D341Med (cell line): ENCODE measurements at regions not wholly inside any gene's neighbourhood (a gene's known extent, or its start where the extent isn't known, plus 50 kb on each side); places are given as distances from the start of the nearest gene placed in this dataset.
"Not testable (repeated sequence)": the region's sequence is repeated elsewhere in the genome, so short reads cannot be mapped to it uniquely, and the experiment has no call there.

Experiments
- DNase-seq: peaks from one replicate; pipeline ENCODE4 v3.0.0; 2012; ENCODE audit warnings: low spot score

DNA sequence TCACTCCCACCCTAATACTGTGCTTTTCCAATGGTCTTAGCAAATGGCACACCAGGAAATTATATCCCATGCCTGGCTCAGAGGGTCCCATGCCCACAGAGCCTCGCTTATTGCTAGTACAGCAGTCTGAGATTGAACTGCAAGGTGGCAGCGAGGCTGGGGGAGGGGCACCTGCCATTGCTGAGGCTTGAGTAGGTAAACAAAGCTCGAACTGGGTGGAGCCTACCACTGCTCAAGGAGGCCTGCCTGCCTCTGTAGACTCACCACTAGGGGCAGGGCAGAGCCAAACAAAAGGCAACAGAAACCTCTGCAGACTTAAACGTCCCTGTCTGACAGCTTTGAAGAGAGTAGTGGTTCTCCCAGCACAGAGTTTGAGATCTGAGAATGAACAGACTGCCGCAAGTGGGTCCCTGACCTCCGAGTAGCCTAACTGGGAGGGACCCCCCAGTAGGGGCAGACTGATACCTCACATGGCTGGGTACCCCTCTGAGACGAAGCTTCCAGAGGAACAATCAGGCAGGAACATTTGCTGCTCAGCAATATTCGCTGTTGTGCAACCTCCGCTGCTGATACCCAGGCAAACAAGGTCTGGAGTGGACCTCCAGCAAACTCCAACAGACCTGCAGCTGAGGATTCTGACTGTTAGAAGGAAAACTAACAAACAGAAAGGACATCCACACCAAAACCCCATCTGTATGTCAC is 150.7 kb upstream of the FOXA2 start:
- DNase-seq: not testable (repeated sequence)

GRCh38 chr20:22740829-22741228 is 156.5 kb upstream of the FOXA2 start:
- no peak for DNase-seq

- DNase-seq: no peak
Observed at GRCh38 chr20:22744341-22745193, 160.2 kb upstream of the FOXA2 start.

- DNase-seq: no peak
Observed at GRCh38 chr20:22745194-22745500, 160.8 kb upstream of the FOXA2 start.

DNA sequence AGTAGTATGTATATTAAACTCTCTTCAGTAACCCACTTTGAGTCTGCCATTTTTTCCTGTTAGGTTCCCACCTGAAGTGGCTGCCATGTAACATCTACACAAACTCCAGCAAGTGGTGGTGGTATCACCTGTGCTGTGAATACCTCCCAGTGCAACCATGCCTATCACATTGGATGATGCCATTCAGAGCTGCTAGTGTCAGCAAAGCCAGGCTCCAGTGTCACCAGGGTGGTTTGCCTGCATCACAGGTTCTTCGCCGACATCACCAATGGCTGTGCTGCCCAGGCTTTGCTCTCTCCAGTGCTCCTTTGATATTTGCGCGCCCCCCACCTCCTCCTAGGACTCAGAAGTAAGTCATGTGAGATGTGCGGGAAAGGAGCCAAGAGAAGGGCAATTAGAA is 162.6 kb upstream of the FOXA2 start:
- no peak for DNase-seq

- no peak for DNase-seq
Observed at GRCh38 chr20:22752324-22752723, 168.0 kb upstream of the FOXA2 start.

- DNase-seq: no peak
Observed at GRCh38 chr20:22757424-22758183, 173.2 kb upstream of the FOXA2 start.

DNA sequence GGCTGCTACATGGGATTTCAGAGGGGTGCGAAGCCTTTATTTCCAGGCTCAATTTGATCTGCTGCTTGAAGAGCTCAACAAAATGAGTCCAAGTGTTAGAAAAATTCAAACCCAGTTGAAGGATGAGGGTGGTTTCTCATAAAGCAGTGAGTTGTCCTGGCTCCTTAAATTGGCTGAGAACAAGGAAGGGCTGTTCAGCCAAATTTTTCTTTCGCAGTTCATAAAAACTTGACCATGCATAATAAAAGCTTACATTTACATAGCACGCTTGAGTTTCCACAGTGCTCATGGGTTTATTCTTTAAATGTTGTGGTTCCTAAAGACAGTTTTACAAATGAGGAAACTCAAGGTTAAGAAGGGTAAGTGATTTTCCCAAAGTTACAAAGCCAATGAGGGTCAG is 174.4 kb upstream of the FOXA2 start:
- DNase-seq: no peak

- DNase-seq: no peak
Observed at GRCh38 chr20:22762576-22763256, 178.3 kb upstream of the FOXA2 start.

- no peak for DNase-seq
Observed at GRCh38 chr20:22763257-22763906, 179.0 kb upstream of the FOXA2 start.

- DNase-seq: no peak
Observed at GRCh38 chr20:22768266-22769178, 184.2 kb upstream of the FOXA2 start.

DNA sequence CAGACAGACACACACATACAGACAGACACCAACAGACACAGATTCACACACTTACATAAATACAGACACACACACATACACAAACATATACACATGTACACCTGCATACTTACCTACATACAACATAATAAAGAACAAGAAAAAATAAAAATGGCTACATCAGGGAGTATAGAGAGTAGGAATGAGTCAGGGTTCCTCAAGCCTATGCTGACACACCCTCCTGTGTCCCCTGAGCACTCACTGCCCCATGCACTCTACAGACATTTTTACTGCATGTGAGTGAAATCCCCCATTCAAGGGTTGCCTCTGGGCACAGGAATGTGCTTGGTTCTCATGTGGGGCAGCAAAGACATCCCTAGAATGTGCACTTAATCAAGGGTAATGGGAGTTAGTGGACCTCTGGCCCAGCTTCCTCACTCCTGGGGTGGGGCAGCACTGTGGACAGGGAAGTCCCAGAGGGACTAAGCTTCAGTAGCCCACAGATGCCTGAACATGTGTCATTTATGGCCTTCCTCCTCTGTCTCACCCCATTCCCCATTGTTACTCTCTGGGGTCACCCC is 185.9 kb upstream of the FOXA2 start:
- no peak for DNase-seq

DNA sequence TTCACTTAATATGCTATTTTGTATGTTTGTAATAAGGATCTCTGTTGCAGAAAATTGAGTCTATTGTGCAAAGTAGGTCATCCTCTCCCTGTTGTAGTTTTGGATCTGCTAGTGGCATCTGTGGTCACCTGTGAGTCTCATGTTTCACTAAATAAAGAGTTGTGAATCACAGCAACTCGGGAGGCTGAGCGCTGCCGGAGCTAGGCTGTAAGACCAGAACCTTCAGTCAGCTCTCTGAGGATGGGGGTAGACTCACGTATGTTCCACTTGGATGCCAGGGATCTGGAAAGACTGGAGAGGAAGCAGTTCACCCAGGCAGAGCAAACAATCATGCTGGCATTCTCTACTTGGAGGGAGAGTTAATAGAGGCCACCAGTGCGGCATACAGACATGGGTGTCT is 187.3 kb upstream of the FOXA2 start:
- DNase-seq: no peak

GRCh38 chr20:22773344-22773743 is 189.0 kb upstream of the FOXA2 start:
- no peak for DNase-seq

DNA sequence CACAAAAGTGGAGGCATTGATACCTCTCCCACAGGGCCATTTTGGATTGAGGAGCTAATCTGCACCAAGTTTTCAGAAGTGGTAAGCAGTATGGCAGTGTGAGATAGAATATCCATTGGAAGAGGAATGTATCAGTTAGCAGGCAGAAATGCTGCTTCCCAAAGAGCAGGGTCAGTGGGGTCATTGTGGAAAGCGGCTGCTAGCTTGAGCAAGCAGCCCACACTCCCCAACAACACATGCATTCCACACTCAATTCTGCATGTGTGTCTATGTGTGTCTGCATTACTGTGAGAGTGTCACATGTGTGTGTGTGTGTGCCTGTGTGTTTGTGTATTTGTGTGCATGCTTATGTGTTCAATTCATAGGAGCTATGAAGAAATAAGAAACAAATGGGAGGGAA is 190.9 kb upstream of the FOXA2 start:
- no peak for DNase-seq

DNA sequence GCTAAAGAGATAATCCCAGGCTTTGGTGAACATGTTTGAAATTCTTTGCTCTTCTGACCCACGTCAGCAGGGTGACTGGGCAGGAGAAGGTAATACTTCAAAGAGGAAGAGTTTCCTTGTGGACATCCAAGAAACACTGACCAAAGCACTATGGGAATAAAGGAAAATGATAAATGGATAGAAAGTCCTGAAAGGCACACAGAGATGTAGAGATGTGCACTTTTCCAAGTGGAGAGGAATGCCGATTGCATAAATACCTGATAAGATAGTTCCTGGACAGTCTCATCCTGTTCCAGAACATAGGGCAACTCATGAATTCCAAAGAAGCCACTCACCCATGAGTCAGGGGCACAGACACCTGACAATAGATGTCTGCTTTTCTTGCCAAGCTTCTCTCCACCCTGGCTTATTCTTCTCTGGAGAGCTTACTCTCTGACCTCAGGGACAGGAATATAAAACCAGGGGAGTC is 191.3 kb upstream of the FOXA2 start:
- no peak for DNase-seq

DNA sequence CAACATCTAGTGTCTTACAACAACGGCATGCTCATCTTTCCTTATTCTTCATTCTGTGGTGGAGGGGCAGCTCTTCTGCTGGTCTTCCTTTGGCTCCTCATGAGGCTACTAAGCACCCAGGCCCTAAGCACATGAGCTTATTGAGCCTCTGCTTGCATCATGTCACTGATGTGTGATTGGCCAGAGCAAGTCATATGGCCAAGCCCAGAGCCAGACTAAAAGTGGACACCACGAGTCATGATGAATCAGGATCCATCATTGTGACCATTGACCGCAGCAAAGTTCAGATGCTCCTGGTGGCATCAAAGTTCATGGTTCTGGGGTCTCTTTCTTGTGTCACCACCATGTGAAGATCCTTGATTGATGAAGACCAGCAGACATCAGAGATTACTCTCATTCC is 192.0 kb upstream of the FOXA2 start:
- DNase-seq: no peak

DNA sequence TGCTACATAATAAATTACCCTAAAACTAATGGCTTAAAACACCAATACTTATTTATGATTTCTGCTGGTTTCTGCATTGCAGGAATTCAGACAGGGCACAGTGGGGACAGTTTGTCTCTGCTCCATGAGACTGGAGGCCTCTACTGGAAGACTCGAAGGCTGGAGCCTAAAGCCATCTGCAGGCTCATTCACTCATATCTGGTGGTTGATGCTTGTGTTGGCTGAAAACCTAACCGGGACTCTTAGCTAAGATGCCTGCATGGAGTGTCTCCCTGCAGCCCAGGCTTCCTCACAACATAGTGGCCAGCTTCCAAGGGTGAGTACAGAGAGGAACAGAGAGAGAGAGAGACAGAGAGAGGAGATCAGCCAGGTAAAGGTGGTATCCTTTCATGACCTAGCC is 195.5 kb upstream of the FOXA2 start:
- no peak for DNase-seq

DNA sequence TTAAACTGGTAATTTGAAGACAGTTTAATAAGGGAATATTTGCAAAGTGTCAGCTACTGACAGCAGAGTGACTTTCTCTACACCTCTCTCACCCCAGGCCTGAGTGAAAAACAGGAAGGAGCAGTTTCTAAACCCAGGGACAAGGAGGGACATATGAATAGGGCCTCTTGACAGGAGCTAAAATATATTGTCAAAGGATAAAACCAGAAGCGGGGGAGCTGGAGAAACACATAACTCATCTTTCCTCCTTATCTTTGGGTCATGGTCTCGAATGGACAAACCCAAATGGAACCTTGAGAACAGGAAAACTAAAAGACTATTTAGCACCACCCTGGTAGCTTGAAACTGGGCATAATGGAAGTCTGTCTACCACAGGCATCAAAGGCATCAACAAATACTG is 197.5 kb upstream of the FOXA2 start:
- DNase-seq: no peak

DNA sequence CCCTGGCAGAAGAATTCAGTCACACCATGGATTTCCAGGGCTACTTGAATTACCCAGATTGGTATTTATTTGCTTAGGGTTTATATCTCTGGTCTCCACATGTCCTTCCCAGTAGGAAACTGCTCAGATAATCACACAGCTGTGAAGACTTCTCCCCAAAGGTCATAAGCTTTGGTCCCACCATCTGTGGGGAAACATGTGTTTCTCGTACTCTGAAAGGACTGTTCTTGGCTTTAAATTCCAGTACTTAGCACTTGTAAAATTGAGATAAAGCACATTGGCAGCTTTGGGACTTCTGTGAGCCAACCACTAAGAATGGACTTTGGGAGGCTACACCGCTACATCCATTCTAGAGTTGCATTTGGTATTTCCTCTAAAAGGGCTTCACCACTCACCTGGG is 205.3 kb upstream of the FOXA2 start:
- DNase-seq: no peak
